Keratinocyte (primary cell): ENCODE measurements at regions not wholly inside any gene's neighbourhood (a gene's known extent, or its start where the extent isn't known, plus 50 kb on each side); places are given as distances from the start of the nearest gene placed in this dataset.

Experiments
- DNase-seq: peaks from one replicate; pipeline ENCODE4 v3.0.0-alpha.2; 2011; ENCODE audit warnings: low read depth, missing footprints, low spot score
- FAIRE-seq: peaks from 2 replicates; lab custom pipeline; 2011; peaks lifted over from hg19 to GRCh38; lab: Jason Lieb, UNC
- H2AFZ ChIP-seq: 2 replicates; pipeline ENCODE4 v1.6.0; 2012; ENCODE audit warnings: low read length, control low read depth, inconsistent platforms; ENCODE audit not compliant: control insufficient read depth
- H3K27ac ChIP-seq: 2 replicates; pipeline ENCODE4 v1.5.1; 2011; ENCODE audit warnings: low read length; ENCODE audit not compliant: control insufficient read depth, insufficient read depth
- H3K27me3 ChIP-seq: 3 replicates; pipeline ENCODE4 v1.6.0; 2011; ENCODE audit warnings: low read length; ENCODE audit not compliant: control insufficient read depth, insufficient read depth; ENCODE audit errors: extremely low read depth
- H3K36me3 ChIP-seq, 2 experiments: 2 replicates in 1 of 2; 3 replicates in 1 of 2; pipeline ENCODE4 v1.5.1; 2011; ENCODE audit warnings: low read length in 2 of 2, mild to moderate bottlenecking in 1 of 2; ENCODE audit not compliant: control insufficient read depth in 2 of 2, insufficient read depth in 2 of 2; ENCODE audit errors: extremely low read depth in 1 of 2
- H3K4me1 ChIP-seq: 3 replicates; pipeline ENCODE4 v1.5.1; 2011; ENCODE audit warnings: low read length; ENCODE audit not compliant: control insufficient read depth, insufficient read depth; ENCODE audit errors: extremely low read depth
- H3K4me2 ChIP-seq: 3 replicates; pipeline ENCODE4 v1.6.0; 2011; ENCODE audit warnings: low read depth, low read length; ENCODE audit not compliant: control insufficient read depth, insufficient read depth; ENCODE audit errors: extremely low read depth
- H3K4me3 ChIP-seq, 3 experiments: fragments of 200-600 bp in 1 of 3; sonication (generic) in 1 of 3; 2 replicates in 2 of 3; 3 replicates in 1 of 3; pipeline ENCODE4 v1.5.1; 2011 to 2016; ENCODE audit warnings: low read length in 3 of 3, mild to moderate bottlenecking in 3 of 3, control low read depth in 2 of 3, inconsistent platforms in 1 of 3, low read depth in 1 of 3, mixed read lengths in 1 of 3, mixed run types in 1 of 3, moderate library complexity in 1 of 3; ENCODE audit not compliant: control insufficient read depth in 2 of 3, insufficient read depth in 2 of 3; ENCODE audit errors: extremely low read depth in 1 of 3
- H3K79me2 ChIP-seq: 2 replicates; pipeline ENCODE4 v1.6.0; 2012; ENCODE audit warnings: low read length; ENCODE audit not compliant: control insufficient read depth, insufficient read depth
- H3K9ac ChIP-seq: 3 replicates; pipeline ENCODE4 v1.6.0; 2011; ENCODE audit warnings: low read length; ENCODE audit not compliant: control insufficient read depth, insufficient read depth; ENCODE audit errors: extremely low read depth
- H3K9me1 ChIP-seq: 3 replicates; pipeline ENCODE4 v1.6.0; 2011; ENCODE audit warnings: low read length; ENCODE audit not compliant: control insufficient read depth, insufficient read depth; ENCODE audit errors: extremely low read depth
- H3K9me3 ChIP-seq: 2 replicates; pipeline ENCODE4 v1.5.1; 2012; ENCODE audit warnings: low read depth, low read length; ENCODE audit not compliant: control insufficient read depth
- H4K20me1 ChIP-seq: 3 replicates; pipeline ENCODE4 v1.6.0; 2011; ENCODE audit warnings: low read length; ENCODE audit not compliant: control insufficient read depth, insufficient read depth; ENCODE audit errors: extremely low read depth
- CTCF ChIP-seq, 3 experiments: IDR thresholded peaks in 1 of 3; conservative IDR thresholded peaks in 1 of 3; optimal IDR thresholded peaks in 1 of 3; 2 replicates in 2 of 3; 3 replicates in 1 of 3; pipeline versions ENCODE3 to v1.5.1; 2011; ENCODE audit warnings: low read length in 3 of 3, mild to moderate bottlenecking in 3 of 3, moderate library complexity in 2 of 3, control low read depth in 1 of 3, inconsistent platforms in 1 of 3; ENCODE audit not compliant: insufficient read depth in 2 of 3; ENCODE audit errors: extremely low read depth in 1 of 3
- EZH2 ChIP-seq: IDR thresholded peaks from one replicate; pipeline ENCODE4 v1.6.1; 2012; ENCODE audit warnings: inconsistent platforms, mild to moderate bottlenecking, low read length, moderate library complexity
- dilution Hi-C: fragments of 300-500 bp; cut with MboI; formaldehyde crosslinking; loops from one replicate; pipeline ENCODE4 v1.7.0; 2020; ENCODE audit warnings: low sequenced_read_pairs; ENCODE audit not compliant: extremely low pct_ligation_motif_present

- DNase-seq (no peak), FAIRE-seq (no peak)
- Histone ChIP-seq H3K9me1 (no peaks in the 10 kb centered on the region), H3K9ac (no peak overlapping the region), H3K4me1 (no peaks in the 10 kb centered on the region), H3K4me2 (no peak overlapping the region), H3K4me3 (no peak overlapping the region), H4K20me1 (no peaks in the 10 kb centered on the region), H3K27ac (no peak overlapping the region), H3K36me3 (no peaks in the 10 kb centered on the region), H3K27me3 (no peaks in the 10 kb centered on the region), H2AFZ (no peak overlapping the region), H3K9me3 (no peaks in the 10 kb centered on the region), H3K79me2 (no peaks in the 10 kb centered on the region)
- TF ChIP-seq CTCF (optimal IDR thresholded peaks at IDR 0.05 in 1 of 3, IDR thresholded peaks at IDR 0.05 in 1 of 3, conservative IDR thresholded peaks at IDR 0.05 in 1 of 3; ENCODE audit: extremely low read depth in 1 of 3, insufficient read depth in 2 of 3, low read length in 3 of 3) (no peak), EZH2 (no peak)
- dilution Hi-C loops: no loop called here
These were observed 1020.5 kb downstream of the OTOL1 start for GRCh38 chr3:162517110-162517509.

GRCh38 chr3:162521669-162522068, 1025.1 kb downstream of the OTOL1 start:
- Histone ChIP-seq H3K9me3 (no peaks in the 10 kb centered on the region), H3K9ac (no peak overlapping the region), H2AFZ (no peak overlapping the region), H3K36me3 (no peaks in the 10 kb centered on the region), H3K27ac (no peak overlapping the region), H3K27me3 (no peaks in the 10 kb centered on the region), H3K4me2 (no peak overlapping the region), H3K9me1 (no peaks in the 10 kb centered on the region), H3K4me3 (no peak overlapping the region), H4K20me1 (no peaks in the 10 kb centered on the region), H3K4me1 (no peaks in the 10 kb centered on the region), H3K79me2 (no peaks in the 10 kb centered on the region)
- dilution Hi-C loops: no loop called here
- DNase-seq: no peak
- TF ChIP-seq CTCF (optimal IDR thresholded peaks at IDR 0.05 in 1 of 3, IDR thresholded peaks at IDR 0.05 in 1 of 3, conservative IDR thresholded peaks at IDR 0.05 in 1 of 3; ENCODE audit: extremely low read depth in 1 of 3, insufficient read depth in 2 of 3, low read length in 3 of 3) (no peak), EZH2 (no peak)
- FAIRE-seq: no peak
